Renal cortical epithelial cell (primary cell): ENCODE measurements at regions not wholly inside any gene's neighbourhood (a gene's known extent, or its start where the extent isn't known, plus 50 kb on each side); places are given as distances from the start of the nearest gene placed in this dataset.
"Not testable (repeated sequence)": the region's sequence is repeated elsewhere in the genome, so short reads cannot be mapped to it uniquely, and the experiment has no call there.

ENCODE experiments used
- DNase-seq: peaks from one replicate; pipeline ENCODE4 v3.0.0-alpha.2; 2011; ENCODE audit warnings: low read depth

GRCh38 chr11:91158891-91159537 lies 936.2 kb upstream of the CHORDC1 start:
- peak; percentile 4 for DNase-seq

GRCh38 chr11:91158297-91158696 lies 935.4 kb upstream of the CHORDC1 start:
- DNase-seq = no peak

GRCh38 chr11:91156041-91156440 lies 933.2 kb upstream of the CHORDC1 start:
- DNase-seq = peak; percentile 17

- DNase-seq = no peak
Observed at GRCh38 chr11:91147885-91148284, 925.0 kb upstream of the CHORDC1 start.

GRCh38 chr11:91141655-91142054 lies 918.8 kb upstream of the CHORDC1 start:
- DNase-seq = no peak

- DNase-seq = no peak
Observed at GRCh38 chr11:91136631-91137030, 913.8 kb upstream of the CHORDC1 start.

GRCh38 chr11:91133361-91133760 lies 910.5 kb upstream of the CHORDC1 start:
- no peak for DNase-seq

GRCh38 chr11:91129596-91129995 lies 906.7 kb upstream of the CHORDC1 start:
- no peak for DNase-seq

GRCh38 chr11:91124363-91124762 lies 901.5 kb upstream of the CHORDC1 start:
- no peak for DNase-seq

- no peak for DNase-seq
Observed at GRCh38 chr11:91115116-91115515, 892.3 kb upstream of the CHORDC1 start.

- DNase-seq = peak; percentile 40
Observed at GRCh38 chr11:91104237-91104636, 881.4 kb upstream of the CHORDC1 start.

GRCh38 chr11:91100427-91100826 lies 877.6 kb upstream of the CHORDC1 start:
- no peak for DNase-seq

GRCh38 chr11:91097083-91097482 lies 874.2 kb upstream of the CHORDC1 start:
- no peak for DNase-seq

GRCh38 chr11:91093141-91093540 lies 870.3 kb upstream of the CHORDC1 start:
- no peak for DNase-seq

- no peak for DNase-seq
Observed at GRCh38 chr11:91091563-91091962, 868.7 kb upstream of the CHORDC1 start.

- no peak for DNase-seq
Observed at GRCh38 chr11:91086028-91086427, 863.2 kb upstream of the CHORDC1 start.

GRCh38 chr11:91082255-91082654 lies 859.4 kb upstream of the CHORDC1 start:
- no peak for DNase-seq

- DNase-seq = peak; percentile 67
Observed at GRCh38 chr11:91081440-91082043, 858.7 kb upstream of the CHORDC1 start.

- DNase-seq = no peak
Observed at GRCh38 chr11:91078221-91078620, 855.4 kb upstream of the CHORDC1 start.

- no peak for DNase-seq
Observed at GRCh38 chr11:91075032-91075695, 852.3 kb upstream of the CHORDC1 start.

- DNase-seq = no peak
Observed at GRCh38 chr11:91067666-91068065, 844.8 kb upstream of the CHORDC1 start.

GRCh38 chr11:91066456-91067047 lies 843.7 kb upstream of the CHORDC1 start:
- DNase-seq = no peak

GRCh38 chr11:91063399-91063798 lies 840.5 kb upstream of the CHORDC1 start:
- not testable (repeated sequence) for DNase-seq
